GM23248 (cell line): ENCODE measurements at regions not wholly inside any gene's neighbourhood (a gene's known extent, or its start where the extent isn't known, plus 50 kb on each side); places are given as distances from the start of the nearest gene placed in this dataset.

Source experiments
- EZH2 ChIP-seq: fragments of 200-600 bp; sonication (generic); IDR thresholded peaks from 2 replicates; pipeline ENCODE4 v1.6.1; 2018; ENCODE audit warnings: antibody characterized with exemption, mild to moderate bottlenecking; ENCODE audit not compliant: insufficient read depth, poor library complexity, severe bottlenecking
- EZH2phosphoT487 ChIP-seq: fragments of 200-600 bp; sonication (generic); IDR thresholded peaks from 2 replicates; pipeline ENCODE4 v1.6.1; 2018; ENCODE audit warnings: antibody characterized with exemption, moderate library complexity, mild to moderate bottlenecking, low read depth; ENCODE audit not compliant: insufficient read depth

GRCh38 chr13:82216165-82216564, 1666.1 kb downstream of the SLITRK1 start:
- no peak for TF ChIP-seq EZH2
- no peak for TF ChIP-seq EZH2phosphoT487
